MM.1S (cell line): ENCODE measurements at regions not wholly inside any gene's neighbourhood (a gene's known extent, or its start where the extent isn't known, plus 50 kb on each side); places are given as distances from the start of the nearest gene placed in this dataset.

Source experiments
- EZH2 ChIP-seq: fragments of 300-600 bp; sonication (generic); optimal IDR thresholded peaks from 2 replicates; pipeline ENCODE3; 2017; ENCODE audit warnings: low read depth, mild to moderate bottlenecking, antibody characterized with exemption, low read length, mixed read lengths
- EZH2phosphoT487 ChIP-seq: fragments of 300-600 bp; sonication (generic); IDR thresholded peaks from 2 replicates; pipeline ENCODE4 v1.6.1; 2018; ENCODE audit warnings: antibody characterized with exemption, low read length
- TF ChIP-seq, protein P1 (sequence below): fragments of 300-600 bp; sonication (generic); IDR thresholded peaks from 2 replicates; pipeline ENCODE4 v1.5.1; 2016; ENCODE audit warnings: antibody characterized with exemption, low read length, mixed read lengths

DNA sequence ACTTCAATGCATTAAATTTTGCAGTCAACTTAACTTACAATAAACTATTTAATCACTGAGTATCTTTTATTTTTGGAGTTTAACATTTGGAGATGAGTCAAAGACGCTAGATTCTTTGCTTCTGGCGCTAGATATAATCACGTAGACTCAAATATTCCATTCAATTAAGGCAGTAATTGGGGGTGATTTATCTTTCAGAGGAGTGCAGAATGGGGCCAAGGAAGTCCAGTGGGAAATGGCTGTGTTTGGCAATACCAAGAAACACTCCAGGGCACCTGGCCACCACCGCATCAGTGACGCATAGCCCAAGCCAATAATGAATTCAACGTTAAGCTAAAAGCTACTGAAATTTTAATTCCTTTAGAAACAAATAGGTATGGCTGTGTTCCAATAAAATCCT, 81.2 kb downstream of the PHAX start:
- TF ChIP-seq, protein P1, sequence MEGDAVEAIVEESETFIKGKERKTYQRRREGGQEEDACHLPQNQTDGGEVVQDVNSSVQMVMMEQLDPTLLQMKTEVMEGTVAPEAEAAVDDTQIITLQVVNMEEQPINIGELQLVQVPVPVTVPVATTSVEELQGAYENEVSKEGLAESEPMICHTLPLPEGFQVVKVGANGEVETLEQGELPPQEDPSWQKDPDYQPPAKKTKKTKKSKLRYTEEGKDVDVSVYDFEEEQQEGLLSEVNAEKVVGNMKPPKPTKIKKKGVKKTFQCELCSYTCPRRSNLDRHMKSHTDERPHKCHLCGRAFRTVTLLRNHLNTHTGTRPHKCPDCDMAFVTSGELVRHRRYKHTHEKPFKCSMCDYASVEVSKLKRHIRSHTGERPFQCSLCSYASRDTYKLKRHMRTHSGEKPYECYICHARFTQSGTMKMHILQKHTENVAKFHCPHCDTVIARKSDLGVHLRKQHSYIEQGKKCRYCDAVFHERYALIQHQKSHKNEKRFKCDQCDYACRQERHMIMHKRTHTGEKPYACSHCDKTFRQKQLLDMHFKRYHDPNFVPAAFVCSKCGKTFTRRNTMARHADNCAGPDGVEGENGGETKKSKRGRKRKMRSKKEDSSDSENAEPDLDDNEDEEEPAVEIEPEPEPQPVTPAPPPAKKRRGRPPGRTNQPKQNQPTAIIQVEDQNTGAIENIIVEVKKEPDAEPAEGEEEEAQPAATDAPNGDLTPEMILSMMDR, result no peak
- TF ChIP-seq EZH2 (no peak), EZH2phosphoT487 (no peak)
